Heart left ventricle (tissue), 16 donors: ENCODE measurements at regions not wholly inside any gene's neighbourhood (a gene's known extent, or its start where the extent isn't known, plus 50 kb on each side); places are given as distances from the start of the nearest gene placed in this dataset.

Experiments
- ATAC-seq, 4 donors: fragments of 200-7000 bp; cut with Tn5 transposase; one replicate each; pipeline ENCODE4 v1.9.1; 2020 to 2022; ENCODE audit warnings: moderate library complexity in 4 of 4, mild to moderate bottlenecking in 3 of 4, moderate number of reproducible peaks in 1 of 4
- DNase-seq, 5 donors: peaks; one replicate each; pipeline ENCODE4 v3.0.0-alpha.2; 2020
- H3K27ac ChIP-seq, 12 donors: fragments of 200-600 bp; sonication (generic) in 4 of 12; one replicate each; pipeline versions ENCODE4 v1.5.0 to v1.8.0; 2016 to 2022; ENCODE audit warnings: mild to moderate bottlenecking in 2 of 12
- H3K27me3 ChIP-seq, 9 donors: fragments of 200-600 bp; sonication (generic) in 2 of 9; one replicate each; pipeline versions ENCODE4 v1.5.1 to v1.8.0; 2016 to 2022; ENCODE audit warnings: mild to moderate bottlenecking in 3 of 9
- H3K36me3 ChIP-seq, 9 donors: fragments of 200-600 bp; sonication (generic) in 2 of 9; one replicate each; pipeline versions ENCODE4 v1.5.0 to v1.8.0; 2018 to 2022; ENCODE audit warnings: mild to moderate bottlenecking in 2 of 9
- H3K4me1 ChIP-seq, 12 donors: fragments of 200-600 bp; sonication (generic) in 4 of 12; one replicate each; pipeline versions ENCODE4 v1.5.0 to v1.8.0; 2016 to 2022; ENCODE audit warnings: mild to moderate bottlenecking in 3 of 12
- H3K4me3 ChIP-seq, 12 donors: fragments of 200-600 bp; sonication (generic) in 4 of 12; one replicate each; pipeline versions ENCODE4 v1.5.0 to v1.8.0; 2017 to 2022; ENCODE audit warnings: mild to moderate bottlenecking in 9 of 12, moderate library complexity in 4 of 12
- H3K9me3 ChIP-seq, 12 donors: fragments of 200-600 bp; sonication (generic) in 4 of 12; one replicate each; pipeline versions ENCODE4 v1.5.0 to v1.8.0; 2016 to 2022; ENCODE audit warnings: mild to moderate bottlenecking in 1 of 12
- CTCF ChIP-seq, 12 donors: fragments of 200-600 bp; sonication (generic) in 4 of 12; IDR thresholded peaks; one replicate each; pipeline versions ENCODE4 v1.5.0 to v1.8.0; 2018 to 2022; ENCODE audit warnings: antibody characterized with exemption in 12 of 12, mild to moderate bottlenecking in 5 of 12
- POLR2A ChIP-seq, 2 donors: fragments of 450-650 bp; IDR thresholded peaks; one replicate each; pipeline ENCODE4 v1.6.1; 2017; ENCODE audit warnings: antibody characterized with exemption in 2 of 2, mild to moderate bottlenecking in 2 of 2, moderate library complexity in 2 of 2
- WGBS, 4 donors: extraction: QIAGEN DNeasy Blood & Tissue Kit in 2 of 4; methylation state at CpG; one replicate each; pipeline versions ENCODE4 v1.1.5 to v1.1.7; 2013 to 2018; 5-methylcytosine and 5-hydroxymethylcytosine counted together
- intact Hi-C, 10 donors: fragments of 100-400 bp; cut with DNase I; formaldehyde crosslinking; loops; one replicate each; pipeline versions ENCODE4 v1.11.1 to v1.14.2; 2022
- donor health status: ischemic (EF 13 %, LVEDD 7.1; RV severe dilation, severe dysfunction).
- donor health status: healthy with polysubstance abuse.
- donor health status: DM: no; HTN: yes; CAD: no.
- donor health status: DM: no; HTN: no; CAD: no.
- donor health status: ischemic (EF 25% LVEDD 6.9; RV normal size, moderate dysfunction).
- donor health status: ischemic (EF 25% LVEDD 5.7; RV mildly dilated, moderate dysfunction).
- donor health status: healthy.
- donor health status: DM: yes; HTN: yes; CAD: no.
- donor health status: ischemic (EF 35%, LVEDD 5.7; RV mildly dilated, moderate dysfunction).
- donor health status: nonischemic (EF 11% LVEDD 7.7; RV severe dilation, severe dysfunction).
- donor health status: DM: yes; HTN: yes; CAD: no.
- donor health status: PGD.
- donor health status: ischemic (EF 29% LVEDD 5.4; RV normal size, mild dysfunction).
- donor health status: nonischemic (EF 23%, LVEDD 6.1; RV moderate dilation, normal function).

GRCh38 chrX:150152036-150152435 lies 211.1 kb upstream of the MAMLD1 start:
- Histone ChIP-seq H3K27ac (no peak overlapping the region), H3K4me3 (no peak overlapping the region), H3K4me1 (peaks cover 0 to 21% (median 0%) of the 10 kb centered on the region in 12 donors), H3K36me3 (no peaks in the 10 kb centered on the region), H3K9me3 (no peaks in the 10 kb centered on the region), H3K27me3 (no peaks in the 10 kb centered on the region)
- ATAC-seq = no peak
- intact Hi-C loops = no loop called here
- TF ChIP-seq CTCF (IDR thresholded peaks at IDR 0.05) (no peak), POLR2A (IDR thresholded peaks at IDR 0.05) (no peak)
- WGBS, 4 donors = 73 to 97% (median 87%) methylated on average over 4 of the region's 4 CpGs
- DNase-seq = no peak

GRCh38 chrX:150152546-150152945 lies 210.6 kb upstream of the MAMLD1 start:
- H3K27me3 ChIP-seq = no peaks in the 10 kb centered on the region
- ATAC-seq (no peak), DNase-seq (no peak)
- H3K9me3 ChIP-seq = no peaks in the 10 kb centered on the region
- WGBS, 4 donors = 86 to 98% (median 96%) methylated on average over 2 of the region's 2 CpGs
- H3K4me3 ChIP-seq = no peak overlapping the region
- intact Hi-C loops = no loop called here
- no peak overlapping the region for H3K27ac ChIP-seq
- no peaks in the 10 kb centered on the region for H3K36me3 ChIP-seq
- TF ChIP-seq CTCF (IDR thresholded peaks at IDR 0.05) (no peak), POLR2A (IDR thresholded peaks at IDR 0.05) (no peak)
- H3K4me1 ChIP-seq = peaks cover 0 to 21% (median 0%) of the 10 kb centered on the region in 12 donors

GRCh38 chrX:150155436-150156035 lies 207.6 kb upstream of the MAMLD1 start:
- TF ChIP-seq CTCF (IDR thresholded peaks at IDR 0.05) = no peak
- no peak for TF ChIP-seq POLR2A (IDR thresholded peaks at IDR 0.05)
- WGBS, 4 donors = 31 to 52% (median 45%) methylated on average over 4 to 5 of the region's 5 CpGs
- ATAC-seq = peak in 1 of 4 donors; percentile 57

GRCh38 chrX:150156615-150157014 lies 206.5 kb upstream of the MAMLD1 start:
- Histone ChIP-seq H3K9me3 (no peaks in the 10 kb centered on the region), H3K4me3 (no peak overlapping the region), H3K4me1 (no peaks in the 10 kb centered on the region), H3K27me3 (no peaks in the 10 kb centered on the region), H3K36me3 (no peaks in the 10 kb centered on the region), H3K27ac (no peak overlapping the region)
- no peak for DNase-seq
- no peak for ATAC-seq
- intact Hi-C loops = no loop called here
- WGBS, 4 donors = 90 to 97% (median 93%) methylated on average over 3 to 4 of the region's 4 CpGs
- no peak for TF ChIP-seq POLR2A (IDR thresholded peaks at IDR 0.05)
- no peak for TF ChIP-seq CTCF (IDR thresholded peaks at IDR 0.05)

More at GRCh38 chrX:150155436-150156035, 207.6 kb upstream of the MAMLD1 start:
- Histone ChIP-seq H3K27me3 (no peaks in the 10 kb centered on the region), H3K4me1 (peaks cover 0 to under 1% (median 0%) of the 10 kb centered on the region in 12 donors), H3K9me3 (no peaks in the 10 kb centered on the region), H3K27ac (no peak overlapping the region), H3K4me3 (no peak overlapping the region), H3K36me3 (no peaks in the 10 kb centered on the region)
- DNase-seq = peak in 4 of 5 donors; percentile 23 to 54 (median 40)
- intact Hi-C loops = no loop called here
